SW480 (cell line): ENCODE measurements at regions not wholly inside any gene's neighbourhood (a gene's known extent, or its start where the extent isn't known, plus 50 kb on each side); places are given as distances from the start of the nearest gene placed in this dataset.

Experiments
- DNase-seq: peaks from one replicate; pipeline ENCODE4 v3.0.0-alpha.2; 2016; ENCODE audit warnings: low spot score

DNA sequence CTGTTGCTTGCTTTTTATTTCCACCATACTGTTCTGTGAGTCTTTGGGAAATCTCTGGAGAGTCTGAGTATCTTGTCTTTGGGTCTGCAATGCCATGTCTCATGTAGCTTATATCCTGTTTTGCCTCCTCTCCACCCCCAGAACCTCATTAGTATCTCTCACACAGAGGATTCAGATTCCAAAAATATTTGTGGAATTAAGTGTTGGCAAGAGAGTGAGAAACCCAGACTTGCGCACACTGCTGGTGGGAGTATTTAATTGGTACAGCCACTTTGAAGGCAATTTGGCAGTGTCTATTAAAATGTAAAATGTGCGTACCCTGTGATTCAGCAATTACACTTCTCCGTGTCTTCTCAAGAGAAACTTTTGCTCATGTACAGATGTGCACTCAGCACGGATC lies 68.6 kb downstream of the ZNF621 start:
- no peak for DNase-seq

- DNase-seq, result peak; percentile 72
Observed at GRCh38 chr3:40597441-40597840, 72.7 kb downstream of the ZNF621 start.

GRCh38 chr3:40598338-40598737 lies 73.6 kb downstream of the ZNF621 start:
- DNase-seq, result no peak

DNA sequence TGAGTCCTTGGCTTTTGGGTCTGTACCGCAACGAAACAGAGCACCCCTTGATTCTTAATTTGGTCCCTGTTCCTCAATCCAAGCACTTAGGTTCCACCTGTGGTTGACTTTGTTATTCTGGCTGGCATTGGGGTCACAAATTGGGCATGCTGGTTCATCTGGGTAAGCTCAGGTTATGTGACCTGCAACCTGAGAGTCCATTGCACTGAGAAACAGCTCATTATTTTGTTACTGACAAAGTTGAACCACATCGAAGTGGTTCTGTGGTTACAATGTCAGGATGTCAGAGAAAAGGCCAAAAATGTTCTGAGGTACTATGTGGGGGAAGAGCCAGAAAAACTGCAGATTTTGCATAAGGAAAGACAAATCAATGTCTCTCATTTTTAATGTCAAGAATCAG lies 74.2 kb downstream of the ZNF621 start:
- DNase-seq, result no peak

GRCh38 chr3:40602778-40603385 lies 78.1 kb downstream of the ZNF621 start:
- DNase-seq, result no peak

DNA sequence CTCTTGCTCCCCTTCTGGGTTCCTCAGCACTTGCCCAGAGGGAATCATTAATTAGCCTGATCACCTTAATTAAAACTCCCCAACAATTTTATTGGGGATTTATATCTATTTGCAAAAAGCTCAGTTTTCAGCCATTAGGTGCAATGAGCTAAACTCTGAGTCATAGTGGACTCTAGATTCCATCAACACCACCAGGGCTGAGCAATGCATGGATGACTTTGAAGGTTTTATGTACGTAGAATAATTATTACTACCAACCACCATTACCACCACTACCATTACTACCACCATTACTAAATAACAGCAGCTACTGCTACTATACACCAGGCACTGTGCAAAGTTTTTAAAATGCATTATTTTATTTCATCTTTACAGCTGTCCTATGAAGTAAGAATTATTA lies 81.2 kb downstream of the ZNF621 start:
- DNase-seq, result no peak

GRCh38 chr3:40608091-40608490 lies 83.3 kb downstream of the ZNF621 start:
- DNase-seq, result peak; percentile 54

DNA sequence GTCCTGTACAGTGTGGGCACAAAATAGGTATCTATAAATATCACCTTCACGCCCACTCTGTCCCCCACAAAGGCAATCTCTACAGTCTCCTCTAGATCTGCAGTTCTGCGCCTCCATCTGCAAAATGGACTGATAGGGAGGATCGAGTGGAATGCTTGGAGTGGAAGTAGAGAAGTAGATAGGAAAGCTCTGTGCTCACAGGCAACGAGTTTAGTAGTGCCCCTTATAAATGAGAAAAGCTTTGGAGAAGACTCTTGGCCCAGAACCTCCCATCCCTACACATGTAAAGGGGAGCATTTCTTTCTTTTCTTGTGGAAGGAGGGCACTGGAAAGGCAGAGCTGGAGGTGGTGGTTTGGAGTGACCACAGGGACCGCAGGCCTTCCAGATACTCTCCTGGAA lies 88.5 kb downstream of the ZNF621 start:
- no peak for DNase-seq

- DNase-seq, result no peak
Observed at GRCh38 chr3:40615110-40615915, 90.6 kb downstream of the ZNF621 start.

- DNase-seq, result no peak
Observed at GRCh38 chr3:40615918-40616819, 91.4 kb downstream of the ZNF621 start.

- no peak for DNase-seq
Observed at GRCh38 chr3:40617084-40617483, 92.3 kb downstream of the ZNF621 start.

GRCh38 chr3:40618158-40618557 lies 93.4 kb downstream of the ZNF621 start:
- DNase-seq, result no peak

DNA sequence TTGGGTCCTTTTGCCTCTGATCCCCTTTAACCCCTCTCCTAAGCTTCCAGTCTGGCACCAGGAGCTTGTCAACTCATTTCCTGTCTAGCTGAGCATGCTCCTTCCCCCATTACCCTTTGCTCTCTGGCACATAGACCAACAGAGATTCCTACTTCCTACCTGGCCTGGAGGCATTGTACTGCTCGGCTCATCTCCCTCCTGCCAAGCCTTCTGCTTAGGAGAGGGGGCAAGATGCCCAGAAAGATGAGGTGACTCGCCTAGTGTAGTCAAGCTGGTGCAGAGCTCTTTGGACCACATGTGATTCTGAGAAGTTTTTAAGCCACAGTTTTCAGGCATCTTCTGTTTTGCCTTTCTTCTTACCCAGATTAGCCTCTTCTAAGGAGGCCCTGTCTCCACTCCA lies 95.4 kb downstream of the ZNF621 start:
- no peak for DNase-seq

DNA sequence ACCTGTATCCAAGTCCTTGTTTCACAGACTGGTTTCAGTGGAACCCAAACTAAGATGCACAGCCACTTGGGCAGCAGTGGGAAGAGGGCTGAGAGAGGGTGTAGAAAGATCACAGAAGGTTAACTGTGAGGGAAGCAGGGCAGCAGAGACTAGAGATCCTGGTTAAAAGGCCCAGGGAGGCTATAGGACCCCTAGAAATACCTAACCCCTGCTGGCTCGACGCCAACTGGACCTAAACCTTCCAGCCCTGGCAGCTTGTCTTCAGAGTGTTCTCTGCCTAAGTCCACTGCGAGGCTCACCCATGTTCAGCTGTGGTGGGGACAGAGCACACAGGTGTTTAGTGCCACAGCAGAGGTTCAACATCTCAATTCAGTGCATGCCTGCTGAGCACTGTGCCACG lies 96.5 kb downstream of the ZNF621 start:
- no peak for DNase-seq

DNA sequence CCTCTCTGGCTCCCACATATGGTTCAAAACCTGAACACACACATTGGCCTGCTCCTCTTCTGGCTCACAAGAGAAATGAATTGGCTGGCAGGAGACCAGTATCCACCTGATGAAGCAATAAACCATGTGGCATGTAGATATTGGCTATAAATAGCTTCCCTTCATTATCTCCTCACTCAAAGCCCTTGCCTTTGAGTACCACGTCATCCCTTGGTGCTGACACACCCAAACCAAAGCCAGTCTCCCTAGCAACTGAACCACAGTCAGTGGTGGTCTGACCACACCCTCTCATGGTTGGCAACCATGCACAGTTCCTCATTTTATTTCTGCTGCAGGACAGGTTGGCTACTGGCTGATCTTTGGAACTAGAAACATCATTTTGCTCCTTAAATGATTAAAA lies 98.8 kb downstream of the ZNF621 start:
- DNase-seq, result peak; percentile 93

DNA sequence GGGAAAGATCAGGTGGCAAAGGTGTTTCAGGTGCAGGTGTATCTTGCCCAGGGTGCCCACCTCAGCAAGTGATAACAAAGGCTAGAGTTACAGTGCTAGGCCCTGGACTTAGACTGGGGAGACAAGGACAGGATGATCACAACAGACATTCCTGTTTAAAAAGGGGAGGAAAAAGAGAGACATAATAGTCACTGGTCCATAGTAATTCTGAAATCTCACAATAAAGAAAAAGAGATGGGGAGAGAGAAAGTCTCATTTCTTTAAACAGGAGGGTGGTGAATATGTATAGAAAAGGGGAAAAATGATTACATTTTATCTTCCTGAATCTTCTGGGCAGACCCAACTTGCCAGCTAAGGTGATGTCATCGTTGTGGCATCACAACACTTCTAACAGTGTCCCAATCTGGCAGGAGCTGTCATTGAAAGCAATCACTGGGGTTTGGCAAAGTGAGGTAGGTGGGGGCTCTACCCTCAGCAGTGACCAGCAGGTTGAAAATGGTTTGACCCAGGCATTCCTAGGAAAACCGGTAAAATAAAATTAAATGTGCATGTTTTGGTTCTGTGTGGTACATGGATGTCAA lies 99.5 kb downstream of the ZNF621 start:
- DNase-seq, result no peak

GRCh38 chr3:40627095-40627494 lies 102.3 kb downstream of the ZNF621 start:
- DNase-seq, result no peak

DNA sequence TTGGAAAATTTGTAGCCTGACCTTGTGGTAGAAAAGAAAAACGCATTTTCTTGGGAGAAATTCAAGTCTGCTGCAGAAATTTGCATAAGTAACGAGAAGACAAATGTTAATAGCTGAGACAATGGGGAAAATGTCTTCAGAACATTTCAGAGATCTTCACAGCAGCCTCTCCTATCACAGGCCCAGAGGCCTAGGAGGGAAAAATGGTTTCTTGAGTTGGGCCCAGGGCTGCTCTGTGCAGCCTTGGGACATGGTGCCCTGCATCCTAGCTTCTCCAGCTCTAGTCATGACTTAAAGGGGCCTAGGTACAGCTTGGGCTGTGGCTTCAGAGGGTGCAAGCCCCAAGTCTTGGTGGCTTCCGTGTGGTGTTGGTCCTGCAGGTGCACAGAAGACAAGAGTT lies 104.2 kb downstream of the ZNF621 start:
- DNase-seq, result no peak

- peak; percentile 30 for DNase-seq
Observed at GRCh38 chr3:40631341-40631995, 106.7 kb downstream of the ZNF621 start.

DNA sequence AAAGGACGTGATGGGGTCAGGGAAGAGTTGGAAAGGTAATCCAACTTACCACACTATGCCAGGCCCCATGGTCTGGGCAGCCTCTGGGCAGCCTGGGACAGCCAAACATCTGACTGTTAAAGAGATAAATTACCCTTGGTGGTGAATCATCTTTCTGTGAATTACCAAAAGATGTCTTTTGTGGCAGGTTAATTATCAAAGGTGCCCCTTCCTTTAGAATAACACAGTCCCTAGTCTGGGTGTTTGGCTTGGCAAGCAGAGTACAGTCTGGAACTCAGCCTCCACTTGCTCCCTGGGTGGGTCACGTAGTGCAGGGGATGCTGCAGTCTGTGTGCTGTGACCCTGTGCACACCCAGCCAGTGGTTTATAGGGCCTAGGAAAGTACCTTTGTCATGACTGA lies 113.1 kb downstream of the ZNF621 start:
- DNase-seq, result no peak

DNA sequence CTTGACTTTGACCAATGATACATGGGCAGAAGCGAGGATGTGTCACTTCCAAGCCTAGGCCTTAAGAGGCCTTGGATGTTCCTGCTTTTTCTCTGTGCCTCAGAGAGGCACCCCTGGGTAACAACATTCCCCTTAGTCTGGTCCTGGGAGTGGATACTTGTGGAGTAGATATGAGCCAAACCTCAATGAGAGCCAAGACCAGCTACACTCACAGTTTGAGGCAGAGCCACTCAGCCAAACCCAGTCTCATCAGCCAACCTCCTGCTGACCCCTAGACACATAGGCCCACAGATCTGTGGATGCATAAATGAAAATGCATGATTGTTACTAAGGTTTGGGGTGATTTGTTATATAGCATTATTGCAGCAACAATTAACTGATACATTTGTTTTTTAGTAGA lies 114.2 kb downstream of the ZNF621 start:
- no peak for DNase-seq

DNA sequence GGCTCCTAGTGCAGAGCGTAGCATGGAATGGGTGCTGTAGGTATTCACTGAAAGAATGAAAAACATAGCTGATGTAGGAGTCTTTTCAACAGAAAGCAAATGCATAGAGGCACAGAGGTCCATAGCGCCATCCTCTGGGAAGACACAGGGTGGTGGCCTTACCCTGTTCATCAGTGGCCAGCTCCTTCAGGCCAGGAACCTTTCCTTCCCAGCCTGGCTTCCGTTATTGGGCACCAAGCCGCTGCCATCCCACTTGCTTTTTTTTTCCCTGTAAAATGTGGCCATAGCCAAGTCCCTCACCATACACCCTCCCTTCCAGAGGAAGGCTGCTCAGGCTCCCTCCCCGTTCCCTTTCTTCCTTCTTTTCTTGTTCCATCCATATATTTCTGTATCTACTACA lies 118.1 kb downstream of the ZNF621 start:
- DNase-seq, result no peak
